Kidney capillary endothelial cell (primary cell): ENCODE measurements at regions not wholly inside any gene's neighbourhood (a gene's known extent, or its start where the extent isn't known, plus 50 kb on each side); places are given as distances from the start of the nearest gene placed in this dataset.

Source experiments
- DNase-seq: peaks from one replicate; pipeline ENCODE4 v3.0.0-alpha.2; 2018; ENCODE audit warnings: low spot score

GRCh38 chr14:34012978-34013720, 62.3 kb upstream of the EGLN3 start:
- DNase-seq: no peak

GRCh38 chr14:34012369-34012768, 61.5 kb upstream of the EGLN3 start:
- no peak for DNase-seq

- DNase-seq: no peak
These were observed 59.1 kb upstream of the EGLN3 start for GRCh38 chr14:34009956-34010355.

GRCh38 chr14:34007902-34008301, 57.0 kb upstream of the EGLN3 start:
- DNase-seq: no peak

- DNase-seq: no peak
These were observed 55.0 kb upstream of the EGLN3 start for GRCh38 chr14:34005901-34006300.

- DNase-seq: no peak
These were observed 54.0 kb upstream of the EGLN3 start for GRCh38 chr14:34004881-34005280.

- no peak for DNase-seq
These were observed 52.8 kb upstream of the EGLN3 start for GRCh38 chr14:34003691-34004090.

GRCh38 chr14:34003082-34003668, 52.3 kb upstream of the EGLN3 start:
- DNase-seq: no peak
